Peyer's patch (tissue), 4 donors: ENCODE measurements at regions not wholly inside any gene's neighbourhood (a gene's known extent, or its start where the extent isn't known, plus 50 kb on each side); places are given as distances from the start of the nearest gene placed in this dataset.

Experiments
- CTCF ChIP-seq, 6 experiments: fragments of 450-650 bp in 4 of 6; fragments of 200-600 bp in 2 of 6; sonication (generic) in 1 of 6; IDR thresholded peaks; one replicate each; pipeline ENCODE4 v1.5.1; 2017 to 2019; ENCODE audit warnings: antibody characterized with exemption in 6 of 6, mild to moderate bottlenecking in 3 of 6, moderate library complexity in 1 of 6
- POLR2A ChIP-seq, 2 donors: fragments of 450-650 bp; IDR thresholded peaks; one replicate each; pipeline ENCODE4 v1.5.1; 2017; ENCODE audit warnings: antibody characterized with exemption in 2 of 2, mild to moderate bottlenecking in 2 of 2, moderate library complexity in 2 of 2

- TF ChIP-seq CTCF (IDR thresholded peaks at IDR 0.05) = no peak
- TF ChIP-seq POLR2A (IDR thresholded peaks at IDR 0.05) = no peak
These were observed 61.8 kb upstream of the AHR start for GRCh38 chr7:17236603-17237002.
